Fibroblast of skin of left quadriceps (primary cell): ENCODE measurements at regions not wholly inside any gene's neighbourhood (a gene's known extent, or its start where the extent isn't known, plus 50 kb on each side); places are given as distances from the start of the nearest gene placed in this dataset.
"Not testable (repeated sequence)": the region's sequence is repeated elsewhere in the genome, so short reads cannot be mapped to it uniquely, and the experiment has no call there.

Experiments used
- DNase-seq, 2 experiments: peaks; one replicate each; pipeline ENCODE4 v3.0.0-alpha.2; 2013; ENCODE audit warnings: low read depth in 2 of 2

- no peak for DNase-seq
These were observed 113.8 kb upstream of the RGPD4 start for GRCh38 chr2:107712857-107713256.

DNA sequence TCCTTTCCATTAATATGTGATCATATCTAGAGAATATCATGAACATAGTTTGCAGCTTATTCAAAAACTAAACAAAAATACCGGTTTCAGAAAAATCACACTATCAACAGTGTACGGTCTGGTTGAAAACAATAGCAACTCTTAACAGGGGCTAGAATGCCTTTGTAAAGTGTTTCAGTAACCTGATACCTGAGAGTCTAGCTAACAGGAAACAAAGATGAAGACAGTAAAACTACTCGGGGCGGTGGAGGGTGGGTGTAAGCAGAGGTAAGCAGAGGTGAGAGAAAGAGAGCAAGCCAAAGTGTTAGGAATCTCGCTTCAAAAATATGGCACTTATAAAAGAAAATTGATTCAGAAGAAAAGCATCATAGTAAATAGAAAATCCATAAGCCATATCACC, 109.0 kb upstream of the RGPD4 start:
- DNase-seq, result no peak

GRCh38 chr2:107719141-107719540, 107.6 kb upstream of the RGPD4 start:
- no peak for DNase-seq

- DNase-seq, result no peak
These were observed 106.9 kb upstream of the RGPD4 start for GRCh38 chr2:107719836-107720235.

- DNase-seq, result no peak
These were observed 105.5 kb upstream of the RGPD4 start for GRCh38 chr2:107721178-107721577.

GRCh38 chr2:107721586-107721985, 105.1 kb upstream of the RGPD4 start:
- DNase-seq, result no peak

DNA sequence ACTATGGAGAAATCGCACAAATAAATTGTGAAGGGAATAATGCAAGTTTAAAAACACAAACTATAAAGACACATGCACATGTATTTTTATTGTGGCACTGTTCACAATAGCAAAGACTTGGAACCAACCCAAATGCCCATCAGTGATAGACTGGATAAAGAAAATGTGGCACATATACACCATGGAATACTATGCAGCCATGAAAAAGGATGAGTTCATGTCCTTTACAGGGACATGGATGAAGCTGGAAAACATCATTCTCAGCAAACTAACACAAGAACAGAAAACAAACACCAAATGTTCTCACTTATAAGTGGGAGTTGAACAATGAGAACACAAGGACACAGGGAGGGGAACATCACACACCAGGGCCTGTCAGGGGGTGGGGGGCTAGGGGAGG, 100.9 kb upstream of the RGPD4 start:
- DNase-seq, result not testable (repeated sequence)

GRCh38 chr2:107727318-107727717, 99.4 kb upstream of the RGPD4 start:
- DNase-seq, result no peak

DNA sequence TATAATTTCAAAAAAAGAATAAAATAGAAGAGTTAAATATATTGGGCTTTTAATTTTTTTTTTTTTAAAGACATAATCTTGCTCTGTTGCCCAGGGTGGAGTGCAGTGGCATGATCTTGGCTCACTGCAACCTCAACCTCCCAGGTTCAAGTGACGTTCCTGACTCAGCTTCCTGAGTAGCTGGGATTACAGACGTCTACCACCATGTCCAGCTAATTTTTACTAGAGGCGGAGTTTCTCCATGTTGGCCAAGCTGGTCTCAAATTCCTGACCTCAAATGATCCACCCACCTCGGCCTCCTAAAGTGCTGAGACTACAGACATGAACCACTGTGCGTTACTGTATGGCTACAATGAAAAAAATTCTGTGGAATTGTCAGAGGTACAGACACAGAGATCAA, 98.1 kb upstream of the RGPD4 start:
- DNase-seq, result no peak

- DNase-seq, result no peak
These were observed 97.3 kb upstream of the RGPD4 start for GRCh38 chr2:107729440-107729839.

DNA sequence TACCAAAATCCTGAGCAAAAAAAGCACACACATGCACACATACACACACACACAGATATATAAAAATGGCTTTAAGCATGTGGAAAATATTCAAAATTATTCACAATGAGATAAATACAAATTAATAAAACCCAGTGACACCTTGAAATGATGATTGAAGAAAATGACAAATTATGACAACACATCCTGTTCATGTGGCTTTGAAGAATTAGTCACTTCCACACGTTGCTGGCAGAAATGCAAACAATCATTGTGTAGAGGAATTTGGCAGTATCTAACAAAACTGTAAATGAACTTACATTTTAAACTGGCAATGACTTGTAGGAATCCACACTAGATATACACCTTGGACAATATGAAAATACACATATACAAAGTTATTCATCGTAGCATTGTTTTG, 95.8 kb upstream of the RGPD4 start:
- no peak for DNase-seq

- no peak for DNase-seq
These were observed 95.3 kb upstream of the RGPD4 start for GRCh38 chr2:107731435-107731834.

DNA sequence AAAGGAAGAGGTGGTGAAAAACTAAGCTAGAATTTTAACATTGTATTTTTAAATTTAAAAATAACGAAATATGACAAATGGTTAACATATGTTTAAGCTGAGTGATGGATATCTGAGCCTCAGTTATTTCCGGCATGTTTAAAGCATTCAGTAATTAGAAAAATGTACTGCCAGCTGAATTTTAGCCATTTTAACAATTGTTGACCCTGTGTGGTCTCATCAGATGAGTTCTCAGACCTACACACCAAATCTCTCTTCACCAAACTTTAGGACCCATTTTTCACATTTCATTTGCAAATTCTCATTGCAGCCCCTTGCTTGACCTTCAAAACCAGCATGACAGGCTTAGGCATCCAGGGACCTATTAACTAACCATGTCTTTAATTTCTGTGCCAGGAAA, 91.5 kb upstream of the RGPD4 start:
- peak; percentile 11 to 18 for DNase-seq

- DNase-seq, result peak; percentile 30 to 33
These were observed 88.9 kb upstream of the RGPD4 start for GRCh38 chr2:107737756-107738155.

DNA sequence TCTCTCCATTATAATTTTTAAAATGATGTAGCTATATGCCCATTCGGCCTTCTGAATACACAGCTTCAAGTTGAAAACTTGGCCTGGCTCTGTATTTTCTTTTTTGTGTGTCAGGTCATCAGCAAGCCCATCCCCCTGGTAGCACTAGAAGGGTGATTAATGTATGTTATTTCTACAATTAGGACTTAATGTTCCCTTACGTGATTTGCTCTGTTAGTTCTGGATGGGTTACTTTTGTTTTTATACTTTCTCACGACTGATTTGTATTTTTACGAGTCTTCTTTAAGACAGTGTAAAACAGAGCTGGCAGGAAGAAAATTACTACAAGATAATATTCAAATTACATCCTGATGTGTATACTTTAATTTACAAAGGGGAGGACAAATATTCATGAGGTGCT, 88.4 kb upstream of the RGPD4 start:
- DNase-seq, result no peak

GRCh38 chr2:107740300-107740699, 86.4 kb upstream of the RGPD4 start:
- DNase-seq, result no peak

GRCh38 chr2:107742460-107743027, 84.1 kb upstream of the RGPD4 start:
- DNase-seq, result no peak

DNA sequence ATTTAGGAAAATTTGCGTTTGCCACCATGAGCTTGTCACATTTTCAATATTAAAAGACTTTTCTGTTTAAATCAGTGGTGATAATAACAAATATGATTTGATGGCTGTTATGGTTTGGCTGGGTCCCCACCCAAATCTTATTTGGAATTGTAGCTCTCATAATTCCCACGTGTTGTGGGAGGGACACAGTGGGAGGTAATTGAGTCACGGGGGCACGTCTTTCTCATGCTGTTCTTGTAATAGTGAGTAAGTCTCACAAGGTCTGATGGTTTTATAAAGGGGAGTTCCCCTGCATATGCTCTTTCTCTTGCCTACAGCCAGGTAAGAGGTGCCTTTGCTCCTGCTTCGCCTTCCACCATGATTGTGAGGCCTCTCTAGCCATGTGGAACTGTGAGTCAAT, 83.4 kb upstream of the RGPD4 start:
- no peak for DNase-seq

GRCh38 chr2:107745100-107745499, 81.6 kb upstream of the RGPD4 start:
- DNase-seq, result no peak

- not testable (repeated sequence) for DNase-seq
These were observed 80.0 kb upstream of the RGPD4 start for GRCh38 chr2:107746552-107747198.

- DNase-seq, result not testable (repeated sequence)
These were observed 79.3 kb upstream of the RGPD4 start for GRCh38 chr2:107747199-107747963.

GRCh38 chr2:107747964-107748583, 78.6 kb upstream of the RGPD4 start:
- DNase-seq, result no peak

- DNase-seq, result no peak
These were observed 74.8 kb upstream of the RGPD4 start for GRCh38 chr2:107751936-107752335.
